Endothelial cell of hepatic sinusoid (primary cell): ENCODE measurements at regions not wholly inside any gene's neighbourhood (a gene's known extent, or its start where the extent isn't known, plus 50 kb on each side); places are given as distances from the start of the nearest gene placed in this dataset.
"Not testable (repeated sequence)": the region's sequence is repeated elsewhere in the genome, so short reads cannot be mapped to it uniquely, and the experiment has no call there.

ENCODE experiments used
- in situ Hi-C: cut with HindIII; loops from 2 replicates; pipeline ENCODE4 v1.10.0; 2017; ENCODE audit warnings: low sequenced_read_pairs

DNA sequence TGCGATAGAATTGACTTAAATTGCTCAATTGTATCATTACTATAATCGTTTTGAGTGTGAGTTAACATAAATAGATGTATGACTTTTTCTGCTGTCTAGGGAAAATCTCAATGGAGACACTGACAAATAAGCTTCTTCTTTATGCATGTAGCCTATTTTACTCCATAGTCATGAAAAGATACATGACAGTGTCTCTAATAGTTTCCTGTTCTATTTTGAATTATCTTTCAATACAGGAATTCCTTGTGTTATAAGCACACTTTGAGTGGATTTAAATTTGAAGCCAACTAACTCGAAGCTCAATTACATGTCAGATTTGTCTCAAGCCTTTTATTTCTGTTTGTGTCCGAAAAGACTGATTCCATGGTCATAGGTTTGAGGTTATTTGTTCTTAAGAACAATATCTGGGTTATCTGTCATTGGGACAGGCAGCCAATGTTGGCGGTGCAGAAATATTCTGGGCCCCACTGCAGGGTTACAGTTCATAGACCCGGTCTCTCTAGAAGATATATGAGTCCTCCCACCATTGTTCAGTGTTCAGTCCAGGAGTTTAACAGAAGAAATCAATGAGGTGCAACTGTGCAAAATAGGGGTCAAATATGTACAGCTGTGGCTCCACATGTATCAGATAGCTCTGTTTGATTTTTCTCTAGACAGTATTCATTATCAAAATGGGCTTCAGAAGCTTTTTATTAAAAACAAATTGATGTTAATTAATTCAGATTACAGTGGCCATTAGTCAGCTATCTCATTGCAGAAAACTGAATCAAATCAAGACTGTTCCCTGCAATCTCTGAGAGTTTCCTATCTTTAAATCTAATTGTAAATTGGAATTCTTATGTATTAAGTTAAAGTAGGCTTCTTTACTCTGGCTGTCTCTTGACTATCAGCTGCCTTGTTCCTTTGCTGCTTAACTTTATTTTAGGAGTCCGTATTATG, 1238.8 kb downstream of the NXPH1 start:
- in situ Hi-C loops = no loop called here

DNA sequence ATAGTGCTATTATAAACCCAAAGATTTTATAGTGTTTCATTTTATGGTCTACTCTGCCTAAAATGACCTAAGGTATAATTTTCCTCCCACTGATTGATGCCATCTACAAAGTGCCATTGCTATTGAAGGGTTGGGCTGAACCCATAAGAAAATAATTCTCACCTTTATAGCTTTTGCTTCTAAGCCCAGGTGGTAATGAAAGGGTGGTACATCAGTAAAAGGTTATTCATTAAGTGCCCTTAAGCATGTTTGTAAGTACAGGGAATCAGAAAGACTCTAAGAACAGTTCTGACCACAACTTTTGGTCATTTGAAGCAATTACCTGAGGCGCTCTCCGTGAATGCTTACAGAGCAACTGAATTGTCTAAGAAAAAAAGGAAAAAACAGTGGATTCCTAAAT, 1247.3 kb downstream of the NXPH1 start:
- in situ Hi-C loops = no loop called here

- in situ Hi-C loops = no loop called here
Measured at GRCh38 chr7:9681284-9681683, 1247.9 kb downstream of the NXPH1 start.

DNA sequence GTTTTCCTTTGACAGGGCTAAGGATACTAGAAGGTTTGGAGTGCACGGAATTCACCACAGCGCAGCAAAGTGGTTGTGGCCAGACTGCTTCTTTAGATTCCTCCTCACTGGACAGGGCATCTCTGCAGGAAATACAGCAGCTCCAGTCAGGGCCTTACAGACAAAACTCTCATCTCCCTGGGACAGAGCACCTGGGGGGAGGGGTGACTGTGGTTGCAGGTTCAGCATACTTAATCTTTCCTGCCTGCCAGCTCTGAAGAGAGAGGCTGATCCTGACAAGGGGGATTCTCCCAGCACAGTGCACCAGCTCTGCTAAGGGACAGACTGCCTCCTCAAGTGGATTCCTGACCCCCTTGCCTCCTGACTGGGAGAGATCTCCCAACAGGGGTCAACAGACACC, 1257.9 kb downstream of the NXPH1 start:
- in situ Hi-C loops = no loop called here

DNA sequence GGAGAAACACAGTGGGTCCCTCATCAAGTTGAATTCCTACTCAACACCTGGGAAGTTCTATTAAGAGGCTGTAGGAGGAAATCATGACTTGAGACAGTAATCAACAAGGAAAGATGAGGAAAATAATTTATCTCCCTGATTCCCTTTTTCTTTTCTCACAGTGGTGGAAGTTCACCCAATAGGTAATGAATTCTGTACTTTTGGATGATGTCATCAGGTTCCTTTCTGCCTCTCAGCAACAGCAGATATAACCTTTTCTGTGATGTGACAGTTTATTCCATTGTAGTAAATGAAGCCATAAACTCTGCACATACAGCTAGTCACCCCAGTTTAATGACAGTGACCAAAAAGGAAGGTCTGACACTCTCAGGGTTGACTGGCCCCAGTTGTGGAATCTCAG, 1265.0 kb downstream of the NXPH1 start:
- in situ Hi-C loops = no loop called here

GRCh38 chr7:9709216-9709615, 1264.5 kb upstream of the PHF14 start:
- in situ Hi-C loops = no loop called here

DNA sequence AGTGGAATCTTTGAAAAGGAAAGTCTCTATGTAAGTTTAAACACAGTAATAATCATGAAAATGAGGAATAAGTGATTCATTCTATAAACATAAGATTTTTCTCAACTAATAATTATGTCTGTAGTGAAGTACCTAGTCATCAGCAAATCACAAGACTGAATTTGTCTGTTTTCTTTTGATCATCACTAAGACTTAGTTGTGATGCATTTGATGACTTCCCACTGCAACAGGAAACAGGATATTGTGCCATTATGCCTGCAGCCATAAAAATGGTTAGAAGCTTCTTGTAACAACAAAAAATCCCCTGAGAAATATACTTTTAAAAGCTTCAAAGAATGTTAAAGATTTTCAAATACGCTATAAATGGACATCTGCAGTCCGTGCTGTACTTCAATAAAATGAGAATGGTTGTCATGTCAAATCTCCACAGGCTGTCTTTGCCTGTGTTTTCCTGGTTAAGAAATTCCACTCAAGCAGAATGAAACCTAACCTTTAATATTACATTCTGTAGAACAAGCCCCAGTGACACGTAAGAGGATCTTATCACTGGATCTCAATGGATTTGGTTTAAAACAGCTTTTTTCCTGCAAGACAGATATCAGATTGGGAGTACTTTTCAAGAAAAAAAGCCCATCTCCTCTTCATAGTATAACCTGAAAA, 1262.3 kb upstream of the PHF14 start:
- in situ Hi-C loops = no loop called here

DNA sequence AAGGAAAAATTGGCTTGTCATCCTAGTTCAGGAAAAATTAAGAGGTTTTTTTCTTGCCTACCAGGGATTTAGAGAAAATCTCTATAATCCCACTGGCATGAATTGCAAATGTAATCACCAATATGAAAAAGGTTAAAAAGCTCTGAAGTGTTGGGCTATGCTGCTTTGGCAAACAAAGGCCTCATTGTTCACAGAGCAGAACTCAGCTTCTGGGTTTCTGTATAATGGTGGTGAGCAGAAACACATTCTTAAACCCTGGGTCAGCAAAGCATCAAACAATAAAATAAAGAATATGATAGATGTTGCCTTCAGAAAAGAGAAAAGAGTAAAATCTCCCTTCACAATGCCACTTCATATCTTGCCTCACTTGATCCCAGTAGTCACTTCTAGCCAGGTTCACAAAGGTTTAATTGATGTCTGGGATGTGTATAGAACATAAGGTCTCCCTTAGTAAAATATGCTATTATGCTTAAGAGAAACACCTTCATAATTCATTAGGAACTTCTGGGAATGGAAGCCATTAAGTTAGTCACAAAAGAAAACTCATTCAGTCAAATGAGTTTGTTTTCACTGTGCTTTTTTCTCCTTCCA, 1255.5 kb upstream of the PHF14 start:
- in situ Hi-C loops = no loop called here

GRCh38 chr7:9719303-9719702, 1254.4 kb upstream of the PHF14 start:
- in situ Hi-C loops = no loop called here

DNA sequence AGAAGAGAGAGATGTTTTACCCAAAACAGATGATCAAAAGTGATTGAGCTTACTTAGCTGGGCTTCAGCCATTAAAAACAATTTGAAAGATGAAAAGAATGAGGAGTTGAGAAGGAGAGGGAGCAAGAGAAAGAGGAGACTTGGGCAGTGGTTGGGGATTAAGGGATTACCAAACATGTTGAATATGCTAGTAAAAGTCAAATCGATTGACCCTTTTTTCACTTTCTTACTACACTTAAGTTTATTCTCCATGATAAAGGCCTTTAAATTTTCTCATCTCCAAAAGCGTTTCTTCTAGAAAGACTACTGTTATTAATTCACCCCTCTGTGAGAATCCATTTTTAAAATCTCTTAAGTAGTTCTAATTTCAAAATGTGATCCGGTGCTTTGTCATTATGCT, 1254.0 kb upstream of the PHF14 start:
- in situ Hi-C loops = no loop called here

- in situ Hi-C loops = not testable (repeated sequence)
Measured at GRCh38 chr7:9725940-9726663, 1247.6 kb upstream of the PHF14 start.

GRCh38 chr7:9726811-9727210, 1246.9 kb upstream of the PHF14 start:
- in situ Hi-C loops = not testable (repeated sequence)

- in situ Hi-C loops = not testable (repeated sequence)
Measured at GRCh38 chr7:9727467-9727869, 1246.2 kb upstream of the PHF14 start.

DNA sequence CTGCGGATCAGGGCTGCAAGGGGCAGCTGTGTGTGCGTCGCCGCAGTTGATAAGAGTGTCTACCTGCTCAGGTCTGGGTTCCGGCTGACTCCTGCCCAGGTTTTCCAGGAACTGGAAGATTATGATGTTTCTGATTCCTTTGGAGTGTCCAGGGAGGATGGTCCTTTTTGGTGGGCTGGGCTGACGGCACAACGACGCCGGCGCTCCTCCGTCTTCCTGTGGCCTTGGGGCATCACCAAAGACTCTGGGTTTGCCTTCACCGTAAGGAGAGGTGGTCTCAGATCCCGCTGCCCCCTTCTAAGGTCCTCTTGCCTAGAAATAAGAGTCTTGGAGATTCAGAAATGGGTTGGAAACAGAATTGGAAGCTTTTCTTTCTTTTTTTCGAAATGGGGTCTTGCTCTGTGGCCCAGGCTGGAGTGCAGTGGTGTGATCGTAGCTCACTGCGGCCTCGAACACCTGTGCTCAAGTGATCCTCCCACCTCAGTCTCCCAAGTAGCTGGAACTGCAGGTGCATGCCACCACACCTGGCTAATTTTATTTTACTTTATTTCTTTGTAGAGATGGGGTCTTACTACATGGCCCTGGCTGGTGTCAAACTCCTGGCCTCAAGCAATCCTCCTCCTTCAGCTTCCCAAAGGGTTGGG, 1245.5 kb upstream of the PHF14 start:
- in situ Hi-C loops = not testable (repeated sequence)

GRCh38 chr7:9752033-9752432, 1221.6 kb upstream of the PHF14 start:
- in situ Hi-C loops = no loop called here

GRCh38 chr7:9761224-9761623, 1212.4 kb upstream of the PHF14 start:
- in situ Hi-C loops = no loop called here

DNA sequence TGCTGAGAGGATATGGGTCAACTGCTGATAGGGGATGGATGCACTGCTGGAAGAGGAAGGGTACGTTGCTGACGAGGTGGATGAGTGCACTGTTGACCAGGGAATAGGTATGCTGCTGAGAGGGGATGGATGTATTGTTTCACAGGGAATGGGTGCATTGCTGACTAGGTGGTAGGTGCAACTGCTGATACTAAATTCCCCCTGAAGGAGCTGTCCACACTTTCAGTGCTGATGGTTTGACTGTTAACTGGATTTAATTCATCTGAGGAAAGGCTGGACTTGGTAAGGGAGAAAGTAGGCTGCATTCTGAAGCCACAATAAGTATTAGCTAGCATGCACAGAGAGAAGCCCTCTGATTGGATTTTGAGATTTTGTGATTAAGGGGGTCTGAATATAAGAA, 1196.8 kb upstream of the PHF14 start:
- in situ Hi-C loops = no loop called here

DNA sequence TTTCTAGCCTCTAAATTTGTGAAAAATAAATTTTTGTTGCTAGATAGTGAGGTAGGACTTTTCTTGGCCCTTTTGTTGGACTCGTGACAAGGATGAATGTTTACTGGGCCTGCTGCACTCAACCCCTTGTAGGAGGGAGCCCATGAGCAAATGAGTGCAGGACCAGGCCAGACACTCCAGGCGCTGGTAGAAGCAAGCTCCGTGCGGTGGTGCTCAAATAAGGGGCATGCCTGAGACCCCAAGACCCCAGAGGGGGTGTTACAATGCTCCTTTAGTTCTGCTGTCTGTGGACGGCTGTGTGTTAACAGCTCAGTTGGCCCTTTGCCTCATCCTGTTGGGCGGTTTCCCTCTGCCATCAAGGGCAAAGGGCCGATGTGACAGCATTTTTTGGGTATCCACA, 1195.3 kb upstream of the PHF14 start:
- in situ Hi-C loops = no loop called here

GRCh38 chr7:9781710-9782109, 1192.0 kb upstream of the PHF14 start:
- in situ Hi-C loops = no loop called here

GRCh38 chr7:9782275-9782674, 1191.4 kb upstream of the PHF14 start:
- in situ Hi-C loops = no loop called here

DNA sequence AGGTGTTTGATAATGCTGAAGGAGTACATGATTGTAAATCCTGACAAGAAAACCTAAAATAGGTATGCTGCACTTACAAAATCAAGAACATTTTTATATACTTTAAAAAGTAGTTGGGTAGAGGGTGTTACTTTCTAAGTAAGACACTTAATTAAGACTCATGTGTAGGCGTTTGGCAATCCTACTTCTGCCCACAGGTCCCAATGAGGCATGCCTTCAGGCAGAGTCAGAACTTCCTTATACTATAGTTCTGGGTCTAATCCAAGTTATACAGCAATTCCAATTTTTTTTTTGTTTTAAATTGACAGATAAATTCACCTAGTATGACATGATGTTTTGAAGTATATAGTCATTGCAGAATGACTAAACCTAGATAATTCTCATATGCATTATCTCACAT, 1188.5 kb upstream of the PHF14 start:
- in situ Hi-C loops = no loop called here
